ENCODE measurements at regions not wholly inside any gene's neighbourhood (a gene's known extent, or its start where the extent isn't known, plus 50 kb on each side); places are given as distances from the start of the nearest gene placed in this dataset.

DNA sequence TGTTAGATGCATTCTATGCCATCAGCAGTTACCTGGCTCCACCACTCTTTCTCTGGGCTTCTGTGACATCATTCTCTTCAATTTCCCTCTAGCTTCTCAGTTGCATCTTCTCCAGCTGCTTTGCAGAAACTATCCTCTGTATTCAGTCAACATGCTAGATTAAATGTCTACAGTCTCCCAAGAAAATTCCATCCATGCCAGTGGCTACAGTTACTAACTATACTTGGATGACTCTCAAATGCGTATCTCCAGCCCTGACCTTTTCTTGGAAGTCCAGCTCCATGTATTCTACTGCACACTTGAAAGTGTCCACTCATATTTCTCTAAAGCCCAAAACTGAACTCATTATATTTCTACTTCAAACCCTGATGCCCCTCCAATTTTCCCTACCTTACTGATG, 232.3 kb upstream of the TENM3 start:
- no peak overlapping the region for H3K4me3 ChIP-seq (ENCODE audit: low read depth, low read length)
- no peak for DNase-seq (ENCODE audit: low read depth)
- TF ChIP-seq, protein P1, sequence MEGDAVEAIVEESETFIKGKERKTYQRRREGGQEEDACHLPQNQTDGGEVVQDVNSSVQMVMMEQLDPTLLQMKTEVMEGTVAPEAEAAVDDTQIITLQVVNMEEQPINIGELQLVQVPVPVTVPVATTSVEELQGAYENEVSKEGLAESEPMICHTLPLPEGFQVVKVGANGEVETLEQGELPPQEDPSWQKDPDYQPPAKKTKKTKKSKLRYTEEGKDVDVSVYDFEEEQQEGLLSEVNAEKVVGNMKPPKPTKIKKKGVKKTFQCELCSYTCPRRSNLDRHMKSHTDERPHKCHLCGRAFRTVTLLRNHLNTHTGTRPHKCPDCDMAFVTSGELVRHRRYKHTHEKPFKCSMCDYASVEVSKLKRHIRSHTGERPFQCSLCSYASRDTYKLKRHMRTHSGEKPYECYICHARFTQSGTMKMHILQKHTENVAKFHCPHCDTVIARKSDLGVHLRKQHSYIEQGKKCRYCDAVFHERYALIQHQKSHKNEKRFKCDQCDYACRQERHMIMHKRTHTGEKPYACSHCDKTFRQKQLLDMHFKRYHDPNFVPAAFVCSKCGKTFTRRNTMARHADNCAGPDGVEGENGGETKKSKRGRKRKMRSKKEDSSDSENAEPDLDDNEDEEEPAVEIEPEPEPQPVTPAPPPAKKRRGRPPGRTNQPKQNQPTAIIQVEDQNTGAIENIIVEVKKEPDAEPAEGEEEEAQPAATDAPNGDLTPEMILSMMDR (IDR thresholded peaks at IDR 0.05; ENCODE audit: control insufficient read depth, extremely low read depth, insufficient read depth): no peak

DNA sequence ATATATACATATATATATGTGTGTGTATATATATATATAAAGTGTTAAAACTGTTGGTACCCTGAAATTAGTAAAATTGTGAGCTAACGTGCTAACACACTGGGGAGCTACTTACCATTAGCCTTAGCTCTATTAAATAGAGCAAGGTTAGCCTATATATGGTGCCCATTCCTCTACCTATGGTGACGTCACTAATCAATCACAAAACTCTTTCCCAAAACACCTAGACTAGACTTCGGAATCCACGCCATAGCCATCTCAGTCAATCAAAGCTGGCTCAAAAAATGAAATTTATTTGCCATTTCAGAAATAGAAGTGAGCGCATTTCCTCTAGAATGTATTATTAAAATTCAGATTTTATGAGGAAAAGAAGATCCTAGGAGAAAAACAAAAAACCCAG, 229.0 kb upstream of the TENM3 start:
- TF ChIP-seq, protein P1 (IDR thresholded peaks at IDR 0.05; ENCODE audit: control insufficient read depth, extremely low read depth, insufficient read depth): no peak
- DNase-seq (ENCODE audit: low read depth): no peak
- no peak overlapping the region for H3K4me3 ChIP-seq (ENCODE audit: low read depth, low read length)

DNA sequence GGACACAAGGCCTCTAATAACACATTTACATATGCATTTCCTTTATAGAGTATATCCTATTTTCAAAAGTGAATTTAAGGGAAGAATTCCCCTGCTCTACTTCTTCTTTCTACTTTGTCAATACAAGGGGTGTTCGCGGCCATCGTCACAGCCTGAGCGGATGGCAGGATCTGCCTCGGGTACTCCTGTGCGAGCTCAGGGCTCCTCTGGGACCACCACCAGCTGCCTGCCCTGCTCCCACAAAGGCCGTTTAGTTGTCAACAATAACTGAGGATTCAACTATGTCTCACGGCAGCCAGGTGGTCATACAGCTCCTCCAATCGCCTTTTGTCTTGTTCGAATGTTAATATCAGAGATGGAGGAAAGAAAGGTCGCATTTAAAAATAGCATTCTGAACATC, 228.2 kb upstream of the TENM3 start:
- no peak overlapping the region for H3K4me3 ChIP-seq (ENCODE audit: low read depth, low read length)
- TF ChIP-seq, protein P1 (IDR thresholded peaks at IDR 0.05; ENCODE audit: control insufficient read depth, extremely low read depth, insufficient read depth): no peak
- DNase-seq (ENCODE audit: low read depth): no peak

DNA sequence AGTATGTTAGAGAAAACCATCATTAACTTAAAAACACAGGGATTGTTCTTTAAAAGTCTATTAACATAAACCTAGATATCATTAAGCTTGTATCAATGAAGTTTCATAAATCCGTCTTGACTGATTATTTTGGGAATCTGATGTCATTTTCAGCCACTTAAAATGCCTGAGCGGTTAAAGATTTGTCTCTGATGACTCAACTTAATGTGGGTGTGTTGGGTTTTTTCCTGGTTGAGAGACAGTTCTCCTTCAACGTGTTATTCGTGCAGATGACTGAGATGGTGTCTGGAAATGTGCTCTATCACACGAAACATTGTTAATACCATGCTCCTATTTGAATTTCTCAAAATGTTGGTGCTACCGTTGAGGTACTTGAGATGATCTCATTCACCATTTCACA, 227.3 kb upstream of the TENM3 start:
- no peak for DNase-seq (ENCODE audit: low read depth)
- no peak overlapping the region for H3K4me3 ChIP-seq (ENCODE audit: low read depth, low read length)
- TF ChIP-seq, protein P1 (IDR thresholded peaks at IDR 0.05; ENCODE audit: control insufficient read depth, extremely low read depth, insufficient read depth): no peak

DNA sequence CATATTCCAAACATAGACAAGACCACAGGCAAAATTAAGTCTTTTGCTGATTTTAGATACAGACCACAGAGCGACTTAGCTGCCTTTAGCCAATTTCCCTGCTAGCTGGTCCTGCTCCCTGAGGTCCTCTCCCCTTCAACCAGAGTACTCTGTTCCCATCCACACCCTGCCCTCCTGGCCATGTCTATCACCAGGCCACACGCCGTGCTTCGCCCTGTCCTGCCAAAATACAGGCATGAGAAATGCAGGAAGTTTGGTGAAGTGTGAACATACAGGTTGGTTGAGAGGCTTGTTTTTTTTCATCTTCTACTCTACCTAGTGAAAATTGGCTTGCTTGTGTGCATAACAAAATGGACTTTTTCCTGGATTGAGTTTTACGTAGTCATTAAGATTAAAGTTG, 226.2 kb upstream of the TENM3 start:
- TF ChIP-seq, protein P1 (IDR thresholded peaks at IDR 0.05; ENCODE audit: control insufficient read depth, extremely low read depth, insufficient read depth): no peak
- no peak overlapping the region for H3K4me3 ChIP-seq (ENCODE audit: low read depth, low read length)
- DNase-seq (ENCODE audit: low read depth): no peak

DNA sequence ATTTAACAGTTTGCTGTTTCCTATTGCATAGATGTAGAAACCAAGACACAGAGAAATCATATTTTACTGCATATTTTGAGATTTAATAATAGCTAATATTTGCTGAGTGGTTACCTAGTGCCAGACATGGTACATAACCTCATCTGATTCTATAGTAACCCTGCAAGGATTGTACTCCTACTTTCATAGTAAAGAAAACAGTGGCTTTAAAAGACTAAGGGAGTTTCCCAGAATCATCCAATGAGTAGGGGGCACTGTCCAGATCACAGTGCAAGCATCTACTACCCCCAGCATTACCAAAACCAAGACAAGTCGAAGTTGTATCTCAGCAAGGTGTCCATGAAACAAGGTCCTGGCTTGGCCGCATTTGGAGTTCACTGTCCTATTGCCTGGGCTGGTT, 224.5 kb upstream of the TENM3 start:
- H3K4me3 ChIP-seq (ENCODE audit: low read depth, low read length): no peak overlapping the region
- no peak for DNase-seq (ENCODE audit: low read depth)
- TF ChIP-seq, protein P1 (IDR thresholded peaks at IDR 0.05; ENCODE audit: control insufficient read depth, extremely low read depth, insufficient read depth): no peak

DNA sequence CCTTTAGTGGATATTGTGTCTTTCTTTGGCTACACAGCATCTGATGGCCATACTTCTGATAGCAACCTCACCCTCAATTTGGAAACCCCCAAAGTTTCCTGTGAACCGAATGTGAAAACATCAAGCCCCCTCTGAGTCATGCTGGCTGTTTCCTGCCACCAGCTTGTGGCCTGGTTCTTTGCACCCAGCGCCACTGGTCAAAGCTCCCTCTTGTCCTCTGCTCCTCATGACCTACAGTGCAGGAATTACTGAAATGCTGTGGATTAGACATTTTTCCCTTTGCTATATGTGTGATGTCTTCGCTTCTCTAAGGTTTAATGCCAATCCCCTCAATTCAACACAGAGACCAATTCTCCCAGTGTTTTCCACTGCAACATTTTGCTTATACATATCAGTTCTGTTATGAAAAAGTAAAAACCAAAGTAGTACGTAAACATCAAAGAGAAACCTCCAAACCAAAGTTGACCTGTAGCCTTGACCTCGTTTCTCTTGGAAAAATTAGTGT, 224.0 kb upstream of the TENM3 start:
- DNase-seq (ENCODE audit: low read depth): no peak
- TF ChIP-seq, protein P1 (IDR thresholded peaks at IDR 0.05; ENCODE audit: control insufficient read depth, extremely low read depth, insufficient read depth): no peak
- H3K4me3 ChIP-seq (ENCODE audit: low read depth, low read length): no peak overlapping the region

Measured in LNCaP clone FGC (cell line).